CMK (cell line): ENCODE measurements at regions not wholly inside any gene's neighbourhood (a gene's known extent, or its start where the extent isn't known, plus 50 kb on each side); places are given as distances from the start of the nearest gene placed in this dataset.

ENCODE experiments used
- DNase-seq: peaks from one replicate; pipeline ENCODE4 v3.0.0-alpha.2; 2010; ENCODE audit warnings: low read depth

- DNase-seq: no peak
Measured at GRCh38 chr9:89810431-89810830, 205.6 kb downstream of the GADD45G start.

- no peak for DNase-seq
Measured at GRCh38 chr9:89811356-89811755, 206.5 kb downstream of the GADD45G start.

- DNase-seq: no peak
Measured at GRCh38 chr9:89811886-89812450, 207.2 kb downstream of the GADD45G start.

GRCh38 chr9:89812556-89813181, 207.9 kb downstream of the GADD45G start:
- no peak for DNase-seq

GRCh38 chr9:89813482-89813881, 208.7 kb downstream of the GADD45G start:
- no peak for DNase-seq

GRCh38 chr9:89814340-89815040, 209.7 kb downstream of the GADD45G start:
- DNase-seq: no peak

GRCh38 chr9:89815061-89815902, 210.5 kb downstream of the GADD45G start:
- no peak for DNase-seq

- no peak for DNase-seq
Measured at GRCh38 chr9:89815903-89816573, 211.2 kb downstream of the GADD45G start.

- no peak for DNase-seq
Measured at GRCh38 chr9:89817151-89817950, 212.5 kb downstream of the GADD45G start.

- DNase-seq: no peak
Measured at GRCh38 chr9:89820337-89820736, 215.5 kb downstream of the GADD45G start.

- no peak for DNase-seq
Measured at GRCh38 chr9:89821081-89821480, 216.3 kb downstream of the GADD45G start.

GRCh38 chr9:89822996-89823395, 218.2 kb downstream of the GADD45G start:
- no peak for DNase-seq

- no peak for DNase-seq
Measured at GRCh38 chr9:89825669-89826068, 220.9 kb downstream of the GADD45G start.

- no peak for DNase-seq
Measured at GRCh38 chr9:89826186-89826585, 221.4 kb downstream of the GADD45G start.

GRCh38 chr9:89829346-89829745, 224.5 kb downstream of the GADD45G start:
- DNase-seq: no peak

GRCh38 chr9:89835666-89836065, 230.9 kb downstream of the GADD45G start:
- DNase-seq: no peak

GRCh38 chr9:89837162-89837933, 232.5 kb downstream of the GADD45G start:
- DNase-seq: no peak

- DNase-seq: no peak
Measured at GRCh38 chr9:89837934-89838310, 233.1 kb downstream of the GADD45G start.

GRCh38 chr9:89838621-89839020, 233.8 kb downstream of the GADD45G start:
- DNase-seq: no peak

- DNase-seq: no peak
Measured at GRCh38 chr9:89839449-89839848, 234.6 kb downstream of the GADD45G start.
